ENCODE measurements at regions not wholly inside any gene's neighbourhood (a gene's known extent, or its start where the extent isn't known, plus 50 kb on each side); places are given as distances from the start of the nearest gene placed in this dataset.

- Histone ChIP-seq H3K27ac (no peak overlapping the region), H3K9me3 (no peaks in the 10 kb centered on the region), H3K4me3 (no peak overlapping the region), H3K4me1 (no peaks in the 10 kb centered on the region), H3K4me2 (no peak overlapping the region)
- DNase-seq (ENCODE audit: low read depth in 1 of 2, low spot score in 1 of 2) (no peak), FAIRE-seq (no peak), ATAC-seq (no peak)
- ChIA-PET POLR2A (no interaction called here), CTCF (no interaction called here)
- no peak for TF ChIP-seq HDAC2 (IDR thresholded peaks at IDR 0.05)
- no peak for TF ChIP-seq JUNB (IDR thresholded peaks at IDR 0.05)
- TF ChIP-seq BHLHE40 (IDR thresholded peaks at IDR 0.05; ENCODE audit: low read depth, low read length) = no peak
- no peak for TF ChIP-seq TP53 (CRISPR knock-in tag; IDR thresholded peaks at IDR 0.05)
- TF ChIP-seq MAX (IDR thresholded peaks at IDR 0.05) = no peak
- TF ChIP-seq PHF8 (IDR thresholded peaks at IDR 0.05; ENCODE audit: borderline replicate concordance, low read depth) = no peak
- TF ChIP-seq HOXB13 (CRISPR knock-in tag; IDR thresholded peaks at IDR 0.05; ENCODE audit: low read depth) = no peak
- no peak for TF ChIP-seq POLR2AphosphoS2 (conservative IDR thresholded peaks at IDR 0.05; ENCODE audit: low read length)
- no peak for TF ChIP-seq CBX8 (IDR thresholded peaks at IDR 0.05)
- no peak for TF ChIP-seq ZNF302 (CRISPR knock-in tag; IDR thresholded peaks at IDR 0.05)
- no peak for TF ChIP-seq EHF (CRISPR knock-in tag; IDR thresholded peaks at IDR 0.05)
- TF ChIP-seq CHD4 (IDR thresholded peaks at IDR 0.05; ENCODE audit: borderline replicate concordance) = no peak
- no peak for TF ChIP-seq REST (IDR thresholded peaks at IDR 0.05)
- TF ChIP-seq CBX2 (IDR thresholded peaks at IDR 0.05; ENCODE audit: borderline replicate concordance, low read depth) = no peak
- TF ChIP-seq RCOR1 (IDR thresholded peaks at IDR 0.05; ENCODE audit: low read depth, low read length) = no peak
- WGBS (ENCODE audit: missing lambda C conversion rate) = 27% methylated on average over 6 of the region's 6 CpGs
Observed at GRCh38 chr18:35912332-35912731, 60.1 kb upstream of the RMP24 start.

- TF ChIP-seq RNF2 (IDR thresholded peaks at IDR 0.05; ENCODE audit: borderline replicate concordance, low read depth) = no peak
- TF ChIP-seq JUNB (IDR thresholded peaks at IDR 0.05) = no peak
- CTCF ChIA-PET = no interaction called here
- POLR2A ChIA-PET = no interaction called here
- no peaks in the 10 kb centered on the region for H3K9me3 ChIP-seq
- DNase-seq (ENCODE audit: low read depth in 1 of 2, low spot score in 1 of 2) (no peak), ATAC-seq (no peak), FAIRE-seq (no peak)
- WGBS (ENCODE audit: missing lambda C conversion rate) = 33% methylated on average over 3 of the region's 4 CpGs
- no peak overlapping the region for H3K27ac ChIP-seq
- H3K4me2 ChIP-seq = no peak overlapping the region
- no peak overlapping the region for H3K4me3 ChIP-seq
- H3K4me1 ChIP-seq = no peaks in the 10 kb centered on the region
Observed at GRCh38 chr18:35915056-35915455, 57.4 kb upstream of the RMP24 start.

GRCh38 chr18:35917043-35917442, 55.4 kb upstream of the RMP24 start:
- FAIRE-seq = no peak
- Histone ChIP-seq H3K4me2 (no peak overlapping the region), H3K4me1 (no peaks in the 10 kb centered on the region), H3K27ac (no peak overlapping the region), H3K4me3 (no peak overlapping the region), H3K9me3 (no peaks in the 10 kb centered on the region)
- TF ChIP-seq ZSCAN20 (CRISPR knock-in tag; IDR thresholded peaks at IDR 0.05) = no peak
- no peak for TF ChIP-seq CHD2 (IDR thresholded peaks at IDR 0.05; ENCODE audit: low read length, partially characterized antibody)
- no peak for TF ChIP-seq E2F6 (IDR thresholded peaks at IDR 0.05; ENCODE audit: borderline replicate concordance, low read depth)
- TF ChIP-seq EHMT2 (IDR thresholded peaks at IDR 0.05; ENCODE audit: low read depth) = no peak
- no peak for TF ChIP-seq ZC3H11A (IDR thresholded peaks at IDR 0.05)
- TF ChIP-seq HOXB13 (CRISPR knock-in tag; IDR thresholded peaks at IDR 0.05; ENCODE audit: low read depth) = no peak
- no peak for TF ChIP-seq HEYL (CRISPR knock-in tag; IDR thresholded peaks at IDR 0.05)
- ATAC-seq = no peak
- ChIA-PET CTCF (interaction anchor here (1.0 to 1.9 kb wide), 3 partner anchors 10 to 51 kb away, joined by 3 to 4 read pairs (median 3); no protein-coding TSS in a partner anchor), POLR2A (no interaction called here)
- DNase-seq (ENCODE audit: low read depth in 1 of 2, low spot score in 1 of 2) = no peak
